ENCODE measurements at regions not wholly inside any gene's neighbourhood (a gene's known extent, or its start where the extent isn't known, plus 50 kb on each side); places are given as distances from the start of the nearest gene placed in this dataset.

DNA sequence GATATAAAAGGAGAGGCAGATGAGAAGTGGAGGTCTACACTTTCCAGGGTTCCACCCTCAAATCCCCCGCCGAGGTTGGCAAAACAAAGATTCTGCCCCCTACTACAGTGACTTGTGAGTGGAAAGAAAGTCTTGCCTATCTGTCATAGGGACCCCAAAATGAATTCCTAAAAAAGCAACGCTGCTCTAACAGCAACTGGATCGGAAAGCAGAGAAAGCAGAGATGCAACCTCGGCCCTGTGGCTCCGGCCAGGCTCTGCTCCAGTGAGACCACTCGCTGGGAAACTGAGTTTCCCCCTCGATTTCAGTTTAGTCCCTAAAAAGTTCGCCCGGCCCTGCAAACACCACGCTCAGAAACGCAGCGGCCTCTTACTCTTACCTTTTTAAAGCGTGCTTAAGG is 297.9 kb upstream of the NFE2L3 start:
- no peak for DNase-seq

DNA sequence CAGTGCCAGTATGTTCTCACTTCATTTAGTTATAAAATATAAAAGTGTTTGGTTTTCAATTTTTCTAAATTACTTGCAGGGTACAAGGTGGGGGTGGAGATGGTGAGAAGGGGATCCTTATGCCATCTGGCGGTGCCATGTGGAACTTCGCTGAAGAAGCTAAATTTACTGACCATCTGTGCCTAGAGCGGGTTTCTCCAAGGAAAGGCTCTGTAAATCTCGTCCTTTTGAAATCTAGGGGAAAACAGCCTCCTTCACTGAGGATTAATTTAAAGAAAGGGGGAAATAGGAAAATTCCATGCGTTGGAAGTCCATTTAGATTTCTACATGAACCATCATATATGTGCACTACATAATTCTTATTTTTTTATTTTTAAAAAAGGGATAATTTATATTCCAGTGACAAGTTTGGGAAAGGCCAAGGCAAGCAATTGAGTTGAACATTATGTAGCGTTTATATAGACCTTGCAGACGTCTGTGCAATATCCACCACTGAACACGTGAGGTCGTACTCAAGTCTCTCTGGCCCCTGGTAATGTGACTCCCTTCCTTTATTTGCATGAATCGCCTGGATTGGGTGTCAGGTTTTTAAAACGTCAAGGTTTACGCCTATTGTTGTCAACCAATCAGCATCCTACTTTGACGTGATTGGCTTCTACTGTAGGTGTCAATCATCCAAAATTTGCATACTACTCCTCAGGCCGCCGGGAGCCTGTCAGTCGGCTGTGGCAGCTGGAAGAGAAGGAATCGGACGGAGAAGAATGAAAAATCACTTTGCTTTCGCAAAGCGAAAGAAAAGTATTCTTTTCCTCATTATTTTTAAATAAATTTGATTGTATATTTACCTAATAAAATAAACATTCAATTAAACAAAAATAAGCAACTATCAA is 297.1 kb upstream of the NFE2L3 start:
- peak; percentile 100 for DNase-seq

DNA sequence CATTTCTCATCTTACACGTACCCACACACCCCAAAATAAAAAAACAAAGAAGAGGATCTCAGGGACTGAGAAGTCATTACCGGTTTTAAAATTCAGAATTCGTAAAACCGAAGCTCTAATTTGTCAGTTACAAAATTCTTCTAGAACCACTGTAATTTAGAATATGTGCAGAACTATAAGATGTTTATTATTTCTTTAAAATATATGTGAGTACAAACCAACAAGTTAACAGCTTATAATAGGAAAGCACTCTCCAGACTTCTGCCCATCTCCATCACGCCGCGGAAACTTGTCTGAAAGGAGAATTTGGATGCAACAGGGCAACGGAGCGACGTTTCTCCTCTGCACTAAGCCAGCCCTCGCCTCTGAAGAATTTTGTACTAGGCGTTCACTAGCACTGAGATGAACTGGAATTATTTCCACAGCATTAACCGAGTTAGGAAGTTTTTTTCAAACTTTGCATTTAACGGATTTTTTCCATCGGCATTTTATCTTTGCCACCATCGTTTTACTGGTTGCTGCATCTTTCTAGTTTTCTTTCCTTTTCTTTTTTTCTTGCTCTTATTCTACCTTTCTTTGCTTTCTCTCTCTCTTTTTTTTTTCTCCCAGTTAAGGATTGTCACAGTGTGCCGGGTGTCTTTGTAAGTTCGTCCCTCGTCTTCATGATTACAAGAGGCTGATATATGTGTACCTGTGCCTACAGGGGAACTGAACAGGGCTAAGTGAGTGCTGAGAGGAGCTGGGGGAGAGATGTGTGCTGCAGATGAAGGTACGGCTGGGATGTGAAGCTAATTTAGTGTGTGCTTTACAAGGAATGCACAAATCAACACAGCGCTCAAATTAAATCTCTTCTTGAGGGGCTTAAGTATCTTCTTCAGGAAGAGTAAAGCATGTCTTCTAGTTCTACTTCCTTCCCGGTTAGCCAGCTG is 295.9 kb upstream of the NFE2L3 start:
- DNase-seq, result peak; percentile 49

DNA sequence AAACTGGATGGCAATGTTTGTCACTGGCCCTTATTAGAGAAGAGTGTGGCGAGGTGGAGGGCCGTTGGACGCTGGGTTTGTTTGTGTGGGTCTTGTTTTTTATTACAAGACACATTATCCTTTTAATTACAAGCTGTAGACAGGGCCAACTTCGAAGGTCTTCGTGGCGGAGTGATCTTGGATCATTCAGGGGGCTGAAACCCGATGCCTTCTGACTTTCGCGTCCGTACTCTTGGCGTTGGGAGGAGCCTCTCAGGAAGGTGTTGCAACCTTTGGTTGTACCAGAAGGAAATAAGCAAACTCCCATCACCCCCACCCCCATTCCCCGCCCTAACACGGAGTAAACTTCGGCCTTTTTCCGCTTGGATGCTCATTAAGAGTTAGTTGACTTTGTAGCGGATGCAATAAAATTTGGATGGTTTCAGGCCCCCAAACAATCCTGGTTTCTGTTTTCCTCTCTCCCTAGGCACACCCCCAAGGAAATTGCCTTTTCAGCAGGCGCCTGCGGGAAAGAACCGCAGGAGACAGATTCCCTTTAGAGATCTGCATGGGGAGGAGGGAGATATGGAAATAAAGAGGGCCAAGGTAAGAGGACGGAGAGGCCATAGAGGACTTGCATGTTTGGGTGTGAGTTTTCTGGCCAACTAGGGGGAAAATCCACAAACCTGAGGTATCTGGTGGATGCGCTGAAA is 294.5 kb upstream of the NFE2L3 start:
- peak; percentile 96 for DNase-seq

DNA sequence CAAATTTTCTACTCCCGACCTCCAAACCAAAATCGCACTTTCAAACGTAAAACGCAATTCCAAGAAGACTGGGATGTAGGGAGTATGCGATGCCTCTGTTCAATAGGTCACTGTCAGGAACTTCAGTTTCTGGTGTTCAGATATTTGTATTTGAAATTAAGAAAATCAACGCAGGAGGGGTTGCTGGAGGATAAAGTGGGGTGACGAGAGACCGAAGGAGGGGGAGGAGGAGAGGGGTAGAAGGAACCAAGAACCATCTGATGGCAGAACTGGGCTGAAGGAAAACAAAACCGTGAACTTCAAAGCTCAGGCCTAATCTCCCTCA is 293.8 kb upstream of the NFE2L3 start:
- DNase-seq, result no peak

DNA sequence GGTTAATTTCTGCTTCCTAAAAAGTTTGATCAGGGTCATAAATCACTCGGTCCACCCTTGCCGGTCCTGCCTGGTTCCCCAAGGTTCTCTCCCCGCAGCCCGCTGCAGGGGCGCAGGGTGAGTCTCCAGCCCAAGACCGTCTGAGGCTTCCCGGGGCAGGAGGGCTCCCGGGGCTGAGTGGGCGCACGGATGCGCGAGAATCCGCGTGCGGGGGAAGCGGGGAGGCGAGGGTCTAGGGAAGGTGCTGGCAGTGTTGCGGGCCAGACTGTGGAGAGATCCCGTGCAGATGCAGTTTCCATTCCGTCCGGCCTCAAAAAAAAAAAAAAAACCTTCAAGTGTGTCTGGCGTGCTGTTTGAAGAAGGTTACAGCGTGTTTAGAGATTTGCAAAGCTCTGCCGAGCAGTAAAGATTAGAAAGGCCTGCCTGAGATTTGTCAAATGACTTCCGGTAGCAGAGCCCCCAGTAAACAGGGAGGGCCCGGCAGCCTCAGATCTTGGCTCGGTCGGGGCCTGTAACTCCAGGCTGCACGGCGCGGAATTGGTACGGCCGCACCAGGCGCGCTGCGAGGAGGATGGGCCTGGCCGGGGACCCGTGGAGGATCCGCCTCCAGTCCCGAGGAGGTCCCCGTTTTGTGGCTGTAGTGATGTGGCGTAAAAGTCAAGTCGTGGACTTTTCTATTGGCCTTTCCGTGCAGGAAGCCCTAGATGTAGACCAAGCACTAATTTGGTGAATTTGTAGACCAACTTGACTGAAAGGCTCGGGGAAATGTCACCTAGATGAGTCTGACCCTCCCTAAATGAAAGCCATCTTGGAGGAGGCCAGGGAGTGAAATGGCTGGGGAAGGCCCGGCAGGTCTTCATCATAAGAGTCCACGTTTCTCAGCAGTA is 293.2 kb upstream of the NFE2L3 start:
- DNase-seq, result no peak

DNA sequence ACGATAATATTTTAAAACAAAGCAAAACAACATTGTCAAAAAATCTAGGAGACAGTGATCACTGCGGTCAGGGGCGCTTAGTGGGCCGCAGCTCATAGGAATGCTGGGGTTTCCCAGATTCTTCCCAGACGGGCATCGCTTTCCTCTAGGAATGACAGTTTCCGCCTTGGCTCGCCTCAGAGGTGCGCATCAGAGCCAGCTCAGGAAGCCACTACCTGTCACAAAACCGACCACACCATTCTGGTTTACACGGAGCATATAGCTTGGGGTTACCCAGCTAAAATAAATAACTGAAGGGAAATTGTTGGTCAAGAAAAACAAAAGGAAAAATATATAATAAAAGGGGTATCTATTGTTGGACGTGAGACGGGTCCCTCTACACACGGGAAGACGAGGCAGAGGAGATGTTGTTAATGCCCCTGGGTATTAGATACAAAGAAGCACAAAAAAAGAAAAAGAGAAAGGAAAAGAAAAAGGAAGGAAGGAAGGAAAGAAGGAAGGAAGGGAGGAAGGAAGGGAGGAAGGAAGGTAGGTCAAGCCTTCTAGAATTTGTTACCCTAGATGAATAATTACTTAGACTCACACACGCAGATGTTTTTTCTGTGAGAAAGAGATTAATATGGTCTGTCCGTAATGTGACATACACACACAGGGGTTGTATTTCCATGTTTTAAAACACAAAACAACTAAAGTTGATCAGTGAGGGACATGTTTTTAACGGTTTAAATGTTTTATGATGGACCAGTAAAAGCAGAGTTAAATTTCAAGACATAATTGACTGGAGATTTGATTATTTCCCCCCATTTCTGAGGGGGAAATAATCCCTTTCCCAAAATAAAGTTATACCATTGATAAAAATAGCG is 292.4 kb upstream of the NFE2L3 start:
- no peak for DNase-seq

DNA sequence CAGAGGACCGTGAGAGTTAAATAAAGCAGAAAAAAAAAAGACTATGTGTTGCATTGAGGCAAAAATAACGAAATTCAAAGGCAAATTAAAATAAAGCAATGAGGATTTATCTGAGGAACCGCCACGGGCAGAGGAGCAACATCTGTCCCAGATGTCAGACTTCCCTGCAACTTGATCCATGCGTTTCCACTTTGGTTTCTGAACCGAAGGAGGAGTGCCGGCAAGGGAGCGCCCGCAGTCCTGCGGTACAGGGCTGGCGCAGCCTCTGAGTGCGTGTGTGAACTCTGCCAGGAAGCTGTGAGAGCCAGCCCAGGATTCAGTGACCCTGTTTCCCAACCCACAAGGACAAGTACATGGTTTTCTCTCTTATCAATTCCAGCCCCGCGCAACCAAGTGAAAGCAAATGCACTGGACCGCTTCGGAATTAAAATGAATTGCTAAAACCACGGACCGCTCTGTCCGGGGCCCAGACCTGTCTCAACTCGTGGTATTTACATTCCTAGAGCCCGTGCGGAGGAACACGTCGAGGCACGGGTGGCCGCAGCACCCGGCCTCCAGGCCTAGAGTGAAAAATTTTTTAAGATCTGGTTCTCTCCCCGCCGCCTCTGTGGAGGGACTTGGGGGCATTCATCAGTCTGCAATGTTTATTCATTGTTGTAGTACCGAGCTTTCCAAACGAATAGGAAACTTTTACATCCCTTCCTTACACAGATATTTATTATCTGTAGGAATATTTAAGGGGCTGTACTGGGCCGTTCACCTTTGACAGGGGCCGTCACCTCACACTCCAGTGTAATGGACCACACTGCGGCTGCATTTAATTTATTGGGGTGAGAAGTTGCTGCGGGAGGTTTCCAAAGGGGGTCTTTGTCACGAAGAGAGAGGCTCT is 291.5 kb upstream of the NFE2L3 start:
- peak; percentile 50 for DNase-seq

DNA sequence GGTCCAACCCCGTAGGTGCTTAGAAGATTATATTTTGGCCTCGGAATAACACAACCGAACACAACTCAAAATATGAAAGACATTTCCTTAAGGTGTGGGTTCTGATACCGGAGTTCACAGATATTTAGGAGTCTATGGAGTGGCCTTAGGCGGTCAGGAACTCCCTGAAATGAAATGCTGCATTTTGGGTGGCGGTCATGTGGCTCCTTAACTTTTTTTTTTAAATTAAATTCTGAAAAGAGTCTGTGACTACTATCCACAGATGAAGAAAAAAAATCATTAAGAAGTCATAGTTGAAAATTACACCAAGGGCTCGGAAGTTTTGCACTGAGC is 290.9 kb upstream of the NFE2L3 start:
- DNase-seq, result no peak

DNA sequence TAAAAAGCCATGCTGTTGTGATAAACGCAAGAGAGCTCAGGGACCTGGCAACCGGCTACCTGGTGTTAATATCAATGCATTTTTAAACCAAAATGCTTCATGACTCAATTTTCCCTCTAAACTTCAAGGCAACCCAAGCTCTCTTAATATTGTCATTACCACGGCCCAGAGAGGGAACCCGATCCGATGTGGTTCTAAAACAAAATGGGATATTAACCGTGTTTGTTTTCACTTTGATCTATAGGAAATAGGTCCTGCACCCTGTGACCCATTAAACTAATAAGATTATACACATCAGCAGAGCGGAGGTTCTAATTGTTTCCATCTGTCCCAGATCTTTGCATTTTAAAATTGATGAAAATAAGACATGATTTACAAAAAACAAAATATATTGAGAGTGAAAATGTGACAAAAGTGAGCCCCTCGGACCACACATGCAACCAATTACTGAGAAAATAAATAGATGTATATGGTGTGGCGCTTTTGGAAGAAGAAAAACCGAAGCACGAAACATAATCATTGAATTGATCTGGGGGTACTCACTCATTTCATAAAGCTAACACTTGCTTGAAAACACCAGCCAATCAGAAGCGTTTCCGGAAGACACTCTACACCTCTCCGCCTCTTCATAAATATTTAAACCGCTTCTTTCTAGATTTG is 290.3 kb upstream of the NFE2L3 start:
- no peak for DNase-seq

DNA sequence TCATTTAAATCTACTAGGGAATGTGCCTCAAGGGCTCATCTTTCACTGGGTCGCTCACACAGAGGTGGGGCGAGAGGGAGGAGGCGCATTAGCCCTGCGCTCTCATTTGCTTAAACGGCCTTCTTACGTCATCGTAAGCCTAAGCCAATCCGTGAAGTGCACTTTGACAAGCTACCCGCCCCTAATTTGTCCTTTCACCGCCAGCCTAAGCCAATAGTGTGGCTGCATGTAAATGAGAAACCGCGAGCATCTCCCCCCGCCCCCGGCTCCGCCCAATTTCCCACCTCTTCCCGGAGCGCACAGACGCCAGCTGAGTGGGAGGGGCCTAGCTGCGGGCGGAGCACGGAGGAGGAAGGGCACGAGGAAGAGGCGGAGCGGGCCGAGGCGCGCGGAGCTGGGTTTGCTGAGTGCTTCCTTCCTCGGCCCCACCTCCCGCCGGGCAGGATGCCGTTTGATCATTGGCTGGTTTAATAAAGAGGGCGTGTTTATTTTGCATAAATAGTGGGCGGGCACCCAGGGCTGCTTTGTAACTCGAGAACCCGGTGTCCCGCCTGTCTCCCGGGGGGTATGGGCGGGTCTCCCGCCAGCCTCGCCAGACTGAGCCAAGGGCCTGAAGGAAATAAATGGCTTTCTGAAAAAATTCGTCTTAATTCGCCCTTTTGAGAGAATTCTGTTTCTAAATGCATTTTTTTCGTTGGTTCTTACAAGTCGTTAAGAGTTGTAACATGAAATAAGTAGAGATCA is 289.6 kb upstream of the NFE2L3 start:
- peak; percentile 100 for DNase-seq

DNA sequence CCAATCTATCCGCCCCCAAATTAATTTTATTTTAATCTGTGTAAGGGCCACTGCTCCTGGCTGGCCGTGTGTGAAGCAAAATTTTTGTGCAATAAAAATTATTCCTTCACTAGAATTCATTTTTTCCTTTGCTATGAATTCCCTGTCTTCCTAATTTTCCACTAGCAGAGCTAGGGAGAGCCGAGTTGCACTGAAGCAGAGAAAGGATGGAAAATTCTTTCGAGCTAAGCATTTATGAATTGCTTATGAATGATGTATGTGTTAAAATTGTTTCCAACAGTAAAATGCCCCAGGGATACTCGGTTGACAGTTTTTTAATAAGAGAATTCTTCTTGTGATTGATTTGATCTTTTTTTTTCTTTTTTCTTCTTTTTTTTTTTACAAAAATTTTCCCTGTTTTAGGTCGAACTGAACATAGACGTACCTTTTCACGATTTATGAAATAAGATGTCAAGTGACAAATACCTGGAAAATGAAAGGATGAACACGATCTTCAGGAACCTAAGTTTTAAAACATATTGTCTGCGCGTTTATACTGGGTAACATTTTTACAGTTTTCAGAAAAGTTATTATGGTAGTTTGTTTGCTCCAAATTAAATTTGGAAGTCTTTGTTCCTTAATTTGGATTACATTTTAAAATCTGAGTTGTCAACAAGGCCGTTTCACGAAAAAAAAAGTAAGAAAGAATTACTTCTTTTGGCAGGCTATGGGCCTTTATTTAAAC is 288.8 kb upstream of the NFE2L3 start:
- no peak for DNase-seq

DNA sequence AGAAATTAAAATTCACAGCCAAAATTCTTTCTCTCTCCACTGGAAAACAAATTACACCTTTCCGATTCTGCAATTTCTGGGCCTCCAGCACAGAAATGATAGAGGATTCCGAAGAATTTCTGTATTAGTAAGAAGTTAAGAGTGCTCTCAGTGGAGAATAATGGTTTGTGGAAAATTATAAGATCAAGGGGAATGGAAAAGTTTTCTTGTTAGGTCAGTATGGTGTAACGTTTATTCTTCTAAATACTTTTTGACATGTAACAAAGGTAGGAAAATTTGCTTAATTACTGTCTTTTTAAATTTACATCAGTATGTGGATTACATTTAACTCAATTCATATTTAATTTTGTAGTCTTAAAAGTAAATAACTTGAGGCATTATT is 288.3 kb upstream of the NFE2L3 start:
- DNase-seq, result no peak

DNA sequence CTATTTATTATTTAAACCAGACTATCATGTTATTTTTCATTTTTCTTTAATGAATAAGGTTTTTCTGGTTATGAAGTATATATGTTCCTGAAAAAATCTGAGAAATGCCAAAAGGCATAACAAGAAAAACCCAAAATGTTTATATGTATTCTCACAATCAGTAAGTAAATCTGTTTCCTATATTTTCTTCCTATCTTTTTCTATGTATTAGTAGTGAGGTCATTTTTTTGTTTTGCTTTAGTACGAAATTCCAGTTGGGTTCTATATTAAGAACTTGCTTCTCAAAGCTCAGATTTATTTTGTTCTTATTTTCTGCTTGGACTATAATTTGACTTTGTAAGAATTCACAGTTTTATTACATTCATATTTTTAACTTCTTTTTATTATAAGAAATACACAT is 287.5 kb upstream of the NFE2L3 start:
- DNase-seq, result no peak

DNA sequence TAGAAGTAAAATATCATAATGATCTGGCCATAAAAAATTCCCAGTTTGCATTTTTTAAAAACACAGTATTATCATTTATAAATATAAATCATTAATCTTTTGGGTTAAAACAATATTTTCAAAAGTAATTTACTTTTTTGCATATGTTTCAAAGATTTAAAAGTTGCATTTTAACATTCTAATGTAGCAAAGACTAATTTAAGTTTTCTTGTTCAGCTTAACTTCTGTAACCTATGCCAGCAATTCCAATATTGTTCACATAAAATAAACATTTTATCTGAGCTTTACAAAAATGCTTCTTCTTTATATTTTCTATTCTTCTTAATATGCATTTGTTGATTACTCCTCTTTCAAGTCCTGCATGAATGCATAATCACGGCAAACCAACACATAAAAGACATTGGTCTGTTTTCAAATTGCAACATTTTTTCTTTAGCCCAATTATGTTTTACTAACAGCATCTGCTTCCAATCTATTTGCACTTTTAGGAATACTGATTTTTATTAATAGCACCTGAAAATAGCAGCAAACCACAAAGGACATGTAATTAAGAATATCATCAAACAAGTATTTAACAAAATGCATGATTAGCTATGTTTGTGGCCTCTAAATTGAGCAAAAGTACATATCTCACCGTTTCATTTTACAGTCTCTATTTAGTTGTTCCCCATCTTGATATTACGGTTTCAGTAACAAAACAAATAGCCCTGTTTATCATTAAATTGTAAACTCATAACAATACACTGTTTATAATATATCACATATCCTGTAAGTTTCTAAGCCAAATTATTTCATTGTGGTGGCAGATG is 286.9 kb upstream of the NFE2L3 start:
- no peak for DNase-seq

DNA sequence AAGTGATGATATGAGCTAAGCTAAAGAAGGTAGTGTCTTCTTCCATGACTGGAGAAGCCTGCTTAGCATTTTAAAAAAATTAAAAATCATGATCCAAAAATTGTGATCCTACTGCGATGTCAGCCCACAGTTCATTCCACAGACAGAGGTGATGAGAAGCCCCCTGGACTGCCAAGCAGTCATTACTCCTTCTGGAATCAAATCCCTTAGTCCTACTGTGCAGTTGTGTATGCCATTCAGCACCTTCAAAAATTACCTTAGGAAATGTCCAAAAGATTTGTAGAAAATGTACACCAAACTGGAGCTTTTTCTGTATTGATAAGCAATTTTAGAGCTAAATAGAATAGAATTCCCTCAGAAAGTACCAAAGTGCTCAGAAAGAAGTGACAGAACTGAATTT is 283.5 kb upstream of the NFE2L3 start:
- DNase-seq, result no peak

DNA sequence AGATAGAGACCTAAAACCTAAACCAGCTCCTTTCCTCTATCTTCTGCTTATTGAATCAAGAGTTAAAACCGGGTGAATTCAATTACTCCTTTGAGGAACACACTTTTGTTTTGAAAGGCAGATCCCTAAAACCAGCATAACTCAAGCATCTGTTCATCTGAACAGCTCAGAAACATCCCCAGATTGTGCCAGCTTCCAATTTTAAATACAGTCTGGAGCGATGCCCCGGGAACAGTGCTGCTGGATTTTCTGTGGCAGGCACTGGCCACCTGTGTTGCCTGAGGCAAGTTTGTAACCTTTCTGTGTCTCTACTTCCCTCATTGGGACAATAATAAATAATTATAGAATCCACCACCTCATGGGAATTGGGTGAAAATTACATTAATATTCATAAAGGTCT is 281.4 kb upstream of the NFE2L3 start:
- no peak for DNase-seq

DNA sequence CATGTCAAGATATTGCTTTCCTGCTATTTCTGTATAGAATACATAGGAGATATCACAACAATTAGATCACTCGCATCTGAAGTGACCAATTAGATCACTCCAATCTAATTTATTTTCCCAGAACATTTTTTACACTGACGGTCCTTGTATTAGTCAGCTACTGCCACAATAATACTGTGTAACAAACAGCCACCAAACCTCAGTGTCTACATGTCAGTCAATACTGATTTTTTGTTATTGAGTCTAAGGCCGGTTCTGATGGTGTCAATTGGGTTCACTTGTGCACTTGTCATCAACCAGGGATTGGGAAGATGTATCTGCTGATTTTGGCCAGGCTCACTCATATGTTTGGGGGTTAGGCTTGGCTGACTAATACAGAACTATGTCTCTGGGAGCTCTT is 275.9 kb upstream of the NFE2L3 start:
- no peak for DNase-seq

Measured in fibroblast of skin of right quadriceps (primary cell).